ENCODE measurements at regions not wholly inside any gene's neighbourhood (a gene's known extent, or its start where the extent isn't known, plus 50 kb on each side); places are given as distances from the start of the nearest gene placed in this dataset.

- TF ChIP-seq POLR2A (IDR thresholded peaks at IDR 0.05) (no peak), CTCF (IDR thresholded peaks at IDR 0.05) (no peak)
Observed at GRCh38 chr2:8631465-8632005, 50.3 kb upstream of the ID2 start.
